BJ (cell line): ENCODE measurements at regions not wholly inside any gene's neighbourhood (a gene's known extent, or its start where the extent isn't known, plus 50 kb on each side); places are given as distances from the start of the nearest gene placed in this dataset.

Experiments used
- CTCF ChIA-PET: fragments of 350-600 bp; formaldehyde crosslinking; extraction: SDS; loops from one replicate; lab custom pipeline; 2021; ENCODE audit warnings: antibody characterized with exemption, inconsistent platforms; lab: Yijun Ruan, JAX
- POLR2A ChIA-PET: fragments of 300-600 bp; sonication (Branson Sonifier 250); formaldehyde crosslinking; extraction: SDS; loops from one replicate; lab custom pipeline; 2021; ENCODE audit warnings: antibody characterized with exemption; lab: Charles Lee
- DNase-seq: peaks from one replicate; pipeline ENCODE4 v3.0.0-alpha.2; 2011; ENCODE audit warnings: low read depth
- H3K27me3 ChIP-seq: 2 replicates; pipeline ENCODE4 v1.6.0; 2011; ENCODE audit warnings: low read length; ENCODE audit not compliant: control insufficient read depth, insufficient read depth
- H3K36me3 ChIP-seq: 2 replicates; pipeline ENCODE4 v1.5.1; 2011; ENCODE audit warnings: low read length; ENCODE audit not compliant: control insufficient read depth, insufficient read depth
- H3K4me3 ChIP-seq: 2 replicates; pipeline ENCODE4 v1.5.1; 2011; ENCODE audit warnings: low read depth, mild to moderate bottlenecking, control low read depth, low read length
- TF ChIP-seq, protein P1 (sequence below): IDR thresholded peaks from 2 replicates; pipeline ENCODE4 v1.5.1; 2011; ENCODE audit warnings: low read depth, mild to moderate bottlenecking, control low read depth, inconsistent platforms, low read length, moderate library complexity; ENCODE audit not compliant: insufficient read depth

GRCh38 chr10:10431422-10432066 is 586.1 kb upstream of the CELF2 start:
- POLR2A ChIA-PET: no interaction called here
- no peaks in the 10 kb centered on the region for H3K27me3 ChIP-seq
- CTCF ChIA-PET: no interaction called here
- DNase-seq: no peak
- no peaks in the 10 kb centered on the region for H3K36me3 ChIP-seq
- TF ChIP-seq, protein P1, sequence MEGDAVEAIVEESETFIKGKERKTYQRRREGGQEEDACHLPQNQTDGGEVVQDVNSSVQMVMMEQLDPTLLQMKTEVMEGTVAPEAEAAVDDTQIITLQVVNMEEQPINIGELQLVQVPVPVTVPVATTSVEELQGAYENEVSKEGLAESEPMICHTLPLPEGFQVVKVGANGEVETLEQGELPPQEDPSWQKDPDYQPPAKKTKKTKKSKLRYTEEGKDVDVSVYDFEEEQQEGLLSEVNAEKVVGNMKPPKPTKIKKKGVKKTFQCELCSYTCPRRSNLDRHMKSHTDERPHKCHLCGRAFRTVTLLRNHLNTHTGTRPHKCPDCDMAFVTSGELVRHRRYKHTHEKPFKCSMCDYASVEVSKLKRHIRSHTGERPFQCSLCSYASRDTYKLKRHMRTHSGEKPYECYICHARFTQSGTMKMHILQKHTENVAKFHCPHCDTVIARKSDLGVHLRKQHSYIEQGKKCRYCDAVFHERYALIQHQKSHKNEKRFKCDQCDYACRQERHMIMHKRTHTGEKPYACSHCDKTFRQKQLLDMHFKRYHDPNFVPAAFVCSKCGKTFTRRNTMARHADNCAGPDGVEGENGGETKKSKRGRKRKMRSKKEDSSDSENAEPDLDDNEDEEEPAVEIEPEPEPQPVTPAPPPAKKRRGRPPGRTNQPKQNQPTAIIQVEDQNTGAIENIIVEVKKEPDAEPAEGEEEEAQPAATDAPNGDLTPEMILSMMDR: no peak
- H3K4me3 ChIP-seq: no peak overlapping the region

- H3K36me3 ChIP-seq: no peaks in the 10 kb centered on the region
- CTCF ChIA-PET: no interaction called here
- DNase-seq: no peak
Measured at GRCh38 chr10:10432296-10433035, 585.2 kb upstream of the CELF2 start.

DNA sequence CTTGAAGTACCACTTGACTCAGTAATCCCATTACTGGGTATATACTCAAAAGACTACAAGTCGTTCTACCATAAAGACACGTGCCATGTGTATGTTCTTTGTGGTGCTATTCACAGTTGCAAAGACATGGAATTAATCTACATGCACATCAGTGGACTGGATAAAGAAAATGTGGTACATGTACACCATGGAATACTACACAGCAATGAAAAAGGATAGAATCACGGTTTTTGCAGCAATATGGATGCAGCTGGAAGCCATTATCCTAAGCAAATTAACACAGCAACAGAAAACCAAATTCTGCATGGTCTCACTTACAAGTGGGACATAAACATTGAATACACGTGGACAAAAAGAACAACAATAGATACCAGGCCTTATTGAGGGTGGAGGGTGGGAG is 583.4 kb upstream of the CELF2 start:
- TF ChIP-seq, protein P1: no peak
- Histone ChIP-seq H3K36me3 (no peaks in the 10 kb centered on the region), H3K4me3 (no peak overlapping the region), H3K27me3 (no peaks in the 10 kb centered on the region)
- no peak for DNase-seq
- CTCF ChIA-PET: no interaction called here
- POLR2A ChIA-PET: no interaction called here

More at GRCh38 chr10:10432296-10433035, 585.2 kb upstream of the CELF2 start:
- no peaks in the 10 kb centered on the region for H3K27me3 ChIP-seq
- TF ChIP-seq, protein P1: no peak
- POLR2A ChIA-PET: no interaction called here
- H3K4me3 ChIP-seq: no peak overlapping the region

- Histone ChIP-seq H3K4me3 (no peak overlapping the region), H3K36me3 (no peaks in the 10 kb centered on the region), H3K27me3 (no peaks in the 10 kb centered on the region)
- DNase-seq: no peak
- CTCF ChIA-PET: interaction anchor here (0.6 kb wide), 1 partner anchor 1283 kb away, joined by 4 read pairs; no protein-coding TSS in a partner anchor
- TF ChIP-seq, protein P1: no peak
- POLR2A ChIA-PET: no interaction called here
Measured at GRCh38 chr10:10437886-10438285, 579.8 kb upstream of the CELF2 start.

DNA sequence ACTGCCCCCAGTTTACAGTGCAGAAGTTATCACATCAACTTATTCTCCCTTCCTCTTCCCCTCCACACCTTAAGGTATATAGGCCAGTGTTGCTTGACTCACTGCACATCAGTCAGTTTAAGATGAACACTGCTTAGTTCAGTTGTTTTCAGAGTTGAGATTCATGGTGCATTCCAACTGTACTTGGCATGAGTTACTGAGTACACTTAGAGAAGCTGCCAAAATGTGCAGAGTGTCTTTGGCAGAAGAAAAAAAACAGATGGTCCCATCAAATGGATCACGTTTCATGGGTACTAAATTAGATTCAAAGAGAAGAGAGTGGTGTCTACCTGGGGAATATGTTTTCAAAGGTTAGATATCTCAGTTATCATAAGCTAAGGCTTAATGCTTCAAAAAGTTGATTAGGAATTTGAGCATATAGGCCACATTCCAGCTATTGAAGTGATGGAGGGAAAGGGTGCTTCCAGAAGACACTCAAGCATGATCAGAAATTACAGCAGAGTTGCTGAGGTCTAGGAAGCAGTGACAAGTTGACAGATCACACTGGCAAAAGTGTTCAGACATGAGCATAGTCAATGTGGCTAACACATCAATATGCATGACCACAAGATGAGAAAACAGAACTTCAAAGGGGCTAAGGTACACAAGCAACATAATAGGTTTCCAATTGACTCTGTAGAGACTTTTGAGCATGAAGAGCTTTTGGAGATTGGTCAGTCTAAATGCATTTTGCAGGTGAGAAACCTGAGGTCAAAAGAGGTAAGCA is 579.2 kb upstream of the CELF2 start:
- ChIA-PET CTCF (interaction anchor here (0.6 kb wide), 1 partner anchor 1283 kb away, joined by 4 read pairs; no protein-coding TSS in a partner anchor), POLR2A (no interaction called here)
- Histone ChIP-seq H3K36me3 (no peaks in the 10 kb centered on the region), H3K4me3 (no peak overlapping the region), H3K27me3 (no peaks in the 10 kb centered on the region)
- TF ChIP-seq, protein P1: no peak
- DNase-seq: no peak
